ENCODE measurements at regions not wholly inside any gene's neighbourhood (a gene's known extent, or its start where the extent isn't known, plus 50 kb on each side); places are given as distances from the start of the nearest gene placed in this dataset.

DNA sequence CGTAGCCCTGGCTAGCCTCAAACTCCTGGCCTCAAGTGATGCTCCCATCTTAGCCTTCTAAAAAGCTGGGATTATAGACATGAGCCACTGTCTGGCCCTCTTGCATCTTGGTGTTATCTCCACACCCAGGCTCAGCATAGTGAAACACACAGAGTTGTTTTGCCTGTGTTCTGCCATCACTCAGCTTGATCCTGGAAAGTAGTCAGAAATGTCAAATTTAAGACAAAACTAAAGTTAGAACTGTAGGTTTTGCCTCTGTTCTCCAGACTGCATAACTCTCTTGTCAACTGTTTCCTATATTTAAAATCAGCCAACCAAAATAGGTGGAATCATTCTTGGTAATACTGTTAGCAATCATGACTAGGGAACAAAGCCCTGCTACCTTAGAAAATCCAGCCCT, 72.1 kb upstream of the GULP1 start:
- no peak for TF ChIP-seq TOX (CRISPR knock-in tag; IDR thresholded peaks at IDR 0.05; ENCODE audit: borderline replicate concordance)
- no peak for TF ChIP-seq POU6F1 (CRISPR knock-in tag; IDR thresholded peaks at IDR 0.05; ENCODE audit: borderline replicate concordance, low read depth)
- TF ChIP-seq ZNF8 (CRISPR knock-in tag; IDR thresholded peaks at IDR 0.05) = no peak
- TF ChIP-seq OSR1 (CRISPR knock-in tag; IDR thresholded peaks at IDR 0.05) = no peak
- no peak for TF ChIP-seq TCF4 (CRISPR knock-in tag; IDR thresholded peaks at IDR 0.05; ENCODE audit: borderline replicate concordance)
- TF ChIP-seq ZNF565 (CRISPR knock-in tag; conservative IDR thresholded peaks at IDR 0.05; ENCODE audit: low read depth) = no peak
- TF ChIP-seq, protein P1, sequence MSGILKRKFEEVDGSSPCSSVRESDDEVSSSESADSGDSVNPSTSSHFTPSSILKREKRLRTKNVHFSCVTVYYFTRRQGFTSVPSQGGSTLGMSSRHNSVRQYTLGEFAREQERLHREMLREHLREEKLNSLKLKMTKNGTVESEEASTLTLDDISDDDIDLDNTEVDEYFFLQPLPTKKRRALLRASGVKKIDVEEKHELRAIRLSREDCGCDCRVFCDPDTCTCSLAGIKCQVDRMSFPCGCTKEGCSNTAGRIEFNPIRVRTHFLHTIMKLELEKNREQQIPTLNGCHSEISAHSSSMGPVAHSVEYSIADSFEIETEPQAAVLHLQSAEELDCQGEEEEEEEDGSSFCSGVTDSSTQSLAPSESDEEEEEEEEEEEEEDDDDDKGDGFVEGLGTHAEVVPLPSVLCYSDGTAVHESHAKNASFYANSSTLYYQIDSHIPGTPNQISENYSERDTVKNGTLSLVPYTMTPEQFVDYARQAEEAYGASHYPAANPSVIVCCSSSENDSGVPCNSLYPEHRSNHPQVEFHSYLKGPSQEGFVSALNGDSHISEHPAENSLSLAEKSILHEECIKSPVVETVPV (CRISPR knock-in tag; IDR thresholded peaks at IDR 0.05) = no peak
- ATAC-seq = no peak

- ATAC-seq = no peak
- TF ChIP-seq ZFP3 (CRISPR knock-in tag; IDR thresholded peaks at IDR 0.05) = no peak
- no peak for TF ChIP-seq OSR1 (CRISPR knock-in tag; IDR thresholded peaks at IDR 0.05)
- TF ChIP-seq ZFP30 (CRISPR knock-in tag; IDR thresholded peaks at IDR 0.05) = no peak
- TF ChIP-seq, protein P2, sequence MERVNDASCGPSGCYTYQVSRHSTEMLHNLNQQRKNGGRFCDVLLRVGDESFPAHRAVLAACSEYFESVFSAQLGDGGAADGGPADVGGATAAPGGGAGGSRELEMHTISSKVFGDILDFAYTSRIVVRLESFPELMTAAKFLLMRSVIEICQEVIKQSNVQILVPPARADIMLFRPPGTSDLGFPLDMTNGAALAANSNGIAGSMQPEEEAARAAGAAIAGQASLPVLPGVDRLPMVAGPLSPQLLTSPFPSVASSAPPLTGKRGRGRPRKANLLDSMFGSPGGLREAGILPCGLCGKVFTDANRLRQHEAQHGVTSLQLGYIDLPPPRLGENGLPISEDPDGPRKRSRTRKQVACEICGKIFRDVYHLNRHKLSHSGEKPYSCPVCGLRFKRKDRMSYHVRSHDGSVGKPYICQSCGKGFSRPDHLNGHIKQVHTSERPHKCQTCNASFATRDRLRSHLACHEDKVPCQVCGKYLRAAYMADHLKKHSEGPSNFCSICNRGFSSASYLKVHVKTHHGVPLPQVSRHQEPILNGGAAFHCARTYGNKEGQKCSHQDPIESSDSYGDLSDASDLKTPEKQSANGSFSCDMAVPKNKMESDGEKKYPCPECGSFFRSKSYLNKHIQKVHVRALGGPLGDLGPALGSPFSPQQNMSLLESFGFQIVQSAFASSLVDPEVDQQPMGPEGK (CRISPR knock-in tag; IDR thresholded peaks at IDR 0.05; ENCODE audit: borderline replicate concordance) = no peak
- TF ChIP-seq SNAI2 (CRISPR knock-in tag; IDR thresholded peaks at IDR 0.05) = no peak
- TF ChIP-seq ZNF70 (CRISPR knock-in tag; IDR thresholded peaks at IDR 0.05) = no peak
- no peak for TF ChIP-seq CREB5 (CRISPR knock-in tag; IDR thresholded peaks at IDR 0.05; ENCODE audit: low read depth)
- TF ChIP-seq ESRRG (CRISPR knock-in tag; IDR thresholded peaks at IDR 0.05) = no peak
- no peak for TF ChIP-seq ZNF565 (CRISPR knock-in tag; conservative IDR thresholded peaks at IDR 0.05; ENCODE audit: low read depth)
- no peak for TF ChIP-seq RARB (CRISPR knock-in tag; IDR thresholded peaks at IDR 0.05)
- TF ChIP-seq BACH2 (CRISPR knock-in tag; IDR thresholded peaks at IDR 0.05; ENCODE audit: borderline replicate concordance) = no peak
- no peak for TF ChIP-seq ARNTL (CRISPR knock-in tag; IDR thresholded peaks at IDR 0.05; ENCODE audit: borderline replicate concordance, low read depth)
- no peak for TF ChIP-seq ISL1 (CRISPR knock-in tag; IDR thresholded peaks at IDR 0.05)
- TF ChIP-seq TCF4 (CRISPR knock-in tag; IDR thresholded peaks at IDR 0.05; ENCODE audit: borderline replicate concordance) = no peak
- TF ChIP-seq, protein P1 (CRISPR knock-in tag; IDR thresholded peaks at IDR 0.05) = no peak
- no peak for TF ChIP-seq CSDC2 (CRISPR knock-in tag; IDR thresholded peaks at IDR 0.05)
Measured at GRCh38 chr2:188220535-188220934, 71.1 kb upstream of the GULP1 start.

DNA sequence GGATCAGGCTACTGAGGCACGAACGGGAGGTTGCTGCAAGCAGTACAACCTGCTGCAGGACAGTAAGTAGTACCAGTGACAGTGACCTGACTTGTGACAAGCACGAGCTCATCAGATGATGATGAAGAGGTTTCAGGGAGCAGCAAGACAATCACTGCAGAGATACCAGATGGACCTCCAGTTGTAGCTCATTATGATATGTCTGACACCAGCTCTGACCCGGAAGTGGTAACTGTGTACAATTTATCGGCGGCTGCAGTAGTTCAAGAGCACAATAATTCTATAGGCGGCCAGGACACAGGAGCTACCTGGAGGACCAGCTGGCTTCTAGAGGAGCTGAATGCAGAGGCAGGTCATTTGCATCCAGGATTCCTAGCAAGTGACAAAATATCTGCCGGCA, 64.0 kb upstream of the GULP1 start:
- no peak for ATAC-seq
- TF ChIP-seq PPARA (CRISPR knock-in tag; IDR thresholded peaks at IDR 0.05; ENCODE audit: borderline replicate concordance) = no peak
- TF ChIP-seq BACH2 (CRISPR knock-in tag; IDR thresholded peaks at IDR 0.05; ENCODE audit: borderline replicate concordance) = no peak
- no peak for TF ChIP-seq OSR1 (CRISPR knock-in tag; IDR thresholded peaks at IDR 0.05)
- no peak for TF ChIP-seq RARB (CRISPR knock-in tag; IDR thresholded peaks at IDR 0.05)
- TF ChIP-seq, protein P3, sequence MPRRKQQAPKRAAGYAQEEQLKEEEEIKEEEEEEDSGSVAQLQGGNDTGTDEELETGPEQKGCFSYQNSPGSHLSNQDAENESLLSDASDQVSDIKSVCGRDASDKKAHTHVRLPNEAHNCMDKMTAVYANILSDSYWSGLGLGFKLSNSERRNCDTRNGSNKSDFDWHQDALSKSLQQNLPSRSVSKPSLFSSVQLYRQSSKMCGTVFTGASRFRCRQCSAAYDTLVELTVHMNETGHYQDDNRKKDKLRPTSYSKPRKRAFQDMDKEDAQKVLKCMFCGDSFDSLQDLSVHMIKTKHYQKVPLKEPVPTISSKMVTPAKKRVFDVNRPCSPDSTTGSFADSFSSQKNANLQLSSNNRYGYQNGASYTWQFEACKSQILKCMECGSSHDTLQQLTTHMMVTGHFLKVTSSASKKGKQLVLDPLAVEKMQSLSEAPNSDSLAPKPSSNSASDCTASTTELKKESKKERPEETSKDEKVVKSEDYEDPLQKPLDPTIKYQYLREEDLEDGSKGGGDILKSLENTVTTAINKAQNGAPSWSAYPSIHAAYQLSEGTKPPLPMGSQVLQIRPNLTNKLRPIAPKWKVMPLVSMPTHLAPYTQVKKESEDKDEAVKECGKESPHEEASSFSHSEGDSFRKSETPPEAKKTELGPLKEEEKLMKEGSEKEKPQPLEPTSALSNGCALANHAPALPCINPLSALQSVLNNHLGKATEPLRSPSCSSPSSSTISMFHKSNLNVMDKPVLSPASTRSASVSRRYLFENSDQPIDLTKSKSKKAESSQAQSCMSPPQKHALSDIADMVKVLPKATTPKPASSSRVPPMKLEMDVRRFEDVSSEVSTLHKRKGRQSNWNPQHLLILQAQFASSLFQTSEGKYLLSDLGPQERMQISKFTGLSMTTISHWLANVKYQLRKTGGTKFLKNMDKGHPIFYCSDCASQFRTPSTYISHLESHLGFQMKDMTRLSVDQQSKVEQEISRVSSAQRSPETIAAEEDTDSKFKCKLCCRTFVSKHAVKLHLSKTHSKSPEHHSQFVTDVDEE (CRISPR knock-in tag; IDR thresholded peaks at IDR 0.05) = no peak
- TF ChIP-seq CSDC2 (CRISPR knock-in tag; IDR thresholded peaks at IDR 0.05) = no peak
- no peak for TF ChIP-seq POU6F1 (CRISPR knock-in tag; IDR thresholded peaks at IDR 0.05; ENCODE audit: borderline replicate concordance, low read depth)
- no peak for TF ChIP-seq ZC3H10 (CRISPR knock-in tag; IDR thresholded peaks at IDR 0.05)
- no peak for TF ChIP-seq ISL1 (CRISPR knock-in tag; IDR thresholded peaks at IDR 0.05)
- TF ChIP-seq ZNF70 (CRISPR knock-in tag; IDR thresholded peaks at IDR 0.05) = no peak
- no peak for TF ChIP-seq GLIS3 (CRISPR knock-in tag; IDR thresholded peaks at IDR 0.05)
- TF ChIP-seq TOX (CRISPR knock-in tag; IDR thresholded peaks at IDR 0.05; ENCODE audit: borderline replicate concordance) = no peak
- TF ChIP-seq ZNF8 (CRISPR knock-in tag; IDR thresholded peaks at IDR 0.05) = no peak
- no peak for TF ChIP-seq ZNF565 (CRISPR knock-in tag; conservative IDR thresholded peaks at IDR 0.05; ENCODE audit: low read depth)
- no peak for TF ChIP-seq ESRRG (CRISPR knock-in tag; IDR thresholded peaks at IDR 0.05)
- TF ChIP-seq, protein P1 (CRISPR knock-in tag; IDR thresholded peaks at IDR 0.05) = no peak
- no peak for TF ChIP-seq ARNTL (CRISPR knock-in tag; IDR thresholded peaks at IDR 0.05; ENCODE audit: borderline replicate concordance, low read depth)

Measured in SK-N-SH treated with all-trans-retinoic acid at 6 μM for 48 hours (cell line).